Endothelial cell of umbilical vein (primary cell): ENCODE measurements at regions not wholly inside any gene's neighbourhood (a gene's known extent, or its start where the extent isn't known, plus 50 kb on each side); places are given as distances from the start of the nearest gene placed in this dataset.

Experiments used
- JUN ChIP-seq: IDR thresholded peaks from 2 replicates; pipeline ENCODE4 v1.6.1; 2011; ENCODE audit warnings: borderline replicate concordance, low read depth; ENCODE audit not compliant: insufficient read length, insufficient read depth
- MYC ChIP-seq: IDR thresholded peaks from one replicate; pipeline ENCODE4 v1.6.1; 2011; ENCODE audit warnings: mild to moderate bottlenecking, low read depth, low read length
- POLR2A ChIP-seq: IDR thresholded peaks from 2 replicates; pipeline ENCODE4 v1.6.1; 2012; ENCODE audit warnings: low read depth, mild to moderate bottlenecking, control low read depth, low read length
- POLR2AphosphoS5 ChIP-seq: IDR thresholded peaks from 2 replicates; pipeline ENCODE4 v1.6.1; 2012; ENCODE audit warnings: low read depth, mild to moderate bottlenecking, control low read depth, low read length, moderate library complexity; ENCODE audit not compliant: insufficient read depth
- TF ChIP-seq, protein P1 (sequence below), 2 donors: IDR thresholded peaks; 1 replicate in 1 of 2; 2 replicates in 1 of 2; pipeline ENCODE4 v1.5.1; 2011; ENCODE audit warnings: low read length in 2 of 2, mild to moderate bottlenecking in 2 of 2, moderate library complexity in 2 of 2, control low read depth in 1 of 2, inconsistent platforms in 1 of 2, low read depth in 1 of 2; ENCODE audit not compliant: insufficient read depth in 1 of 2; ENCODE audit errors: extremely low read depth in 1 of 2

DNA sequence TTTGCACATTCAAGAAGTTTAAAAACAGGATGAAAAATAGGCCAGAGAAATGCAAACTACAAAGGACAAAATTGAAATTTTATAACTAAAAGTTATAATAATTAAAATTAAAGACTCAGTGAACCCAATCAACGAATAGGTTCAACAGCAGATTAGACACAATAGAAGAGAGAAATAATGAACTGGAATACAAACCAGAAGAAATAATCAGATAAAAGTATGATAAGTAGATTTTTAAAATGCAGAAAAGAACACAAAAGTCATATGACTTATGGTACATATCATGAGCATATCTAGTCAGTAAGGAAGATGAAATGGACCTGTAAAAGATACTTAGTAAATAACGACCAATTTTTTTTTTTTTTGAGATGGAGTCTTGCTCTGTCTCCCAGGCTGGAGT, 108.1 kb upstream of the COG2 start:
- TF ChIP-seq POLR2A = no peak
- TF ChIP-seq, protein P1, sequence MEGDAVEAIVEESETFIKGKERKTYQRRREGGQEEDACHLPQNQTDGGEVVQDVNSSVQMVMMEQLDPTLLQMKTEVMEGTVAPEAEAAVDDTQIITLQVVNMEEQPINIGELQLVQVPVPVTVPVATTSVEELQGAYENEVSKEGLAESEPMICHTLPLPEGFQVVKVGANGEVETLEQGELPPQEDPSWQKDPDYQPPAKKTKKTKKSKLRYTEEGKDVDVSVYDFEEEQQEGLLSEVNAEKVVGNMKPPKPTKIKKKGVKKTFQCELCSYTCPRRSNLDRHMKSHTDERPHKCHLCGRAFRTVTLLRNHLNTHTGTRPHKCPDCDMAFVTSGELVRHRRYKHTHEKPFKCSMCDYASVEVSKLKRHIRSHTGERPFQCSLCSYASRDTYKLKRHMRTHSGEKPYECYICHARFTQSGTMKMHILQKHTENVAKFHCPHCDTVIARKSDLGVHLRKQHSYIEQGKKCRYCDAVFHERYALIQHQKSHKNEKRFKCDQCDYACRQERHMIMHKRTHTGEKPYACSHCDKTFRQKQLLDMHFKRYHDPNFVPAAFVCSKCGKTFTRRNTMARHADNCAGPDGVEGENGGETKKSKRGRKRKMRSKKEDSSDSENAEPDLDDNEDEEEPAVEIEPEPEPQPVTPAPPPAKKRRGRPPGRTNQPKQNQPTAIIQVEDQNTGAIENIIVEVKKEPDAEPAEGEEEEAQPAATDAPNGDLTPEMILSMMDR (IDR thresholded peaks at IDR 0.05; ENCODE audit: extremely low read depth in 1 of 2, insufficient read depth in 1 of 2, low read depth in 1 of 2, low read length in 2 of 2) = no peak
- no peak for TF ChIP-seq JUN
- TF ChIP-seq POLR2AphosphoS5 = no peak
- no peak for TF ChIP-seq MYC
